Limb (tissue), 2 donors: ENCODE measurements at regions not wholly inside any gene's neighbourhood (a gene's known extent, or its start where the extent isn't known, plus 50 kb on each side); places are given as distances from the start of the nearest gene placed in this dataset.

Experiments used
- DNase-seq, 2 donors: peaks; one replicate each; pipeline ENCODE4 v3.0.0-alpha.2; 2016; ENCODE audit errors: extremely low spot score in 2 of 2

DNA sequence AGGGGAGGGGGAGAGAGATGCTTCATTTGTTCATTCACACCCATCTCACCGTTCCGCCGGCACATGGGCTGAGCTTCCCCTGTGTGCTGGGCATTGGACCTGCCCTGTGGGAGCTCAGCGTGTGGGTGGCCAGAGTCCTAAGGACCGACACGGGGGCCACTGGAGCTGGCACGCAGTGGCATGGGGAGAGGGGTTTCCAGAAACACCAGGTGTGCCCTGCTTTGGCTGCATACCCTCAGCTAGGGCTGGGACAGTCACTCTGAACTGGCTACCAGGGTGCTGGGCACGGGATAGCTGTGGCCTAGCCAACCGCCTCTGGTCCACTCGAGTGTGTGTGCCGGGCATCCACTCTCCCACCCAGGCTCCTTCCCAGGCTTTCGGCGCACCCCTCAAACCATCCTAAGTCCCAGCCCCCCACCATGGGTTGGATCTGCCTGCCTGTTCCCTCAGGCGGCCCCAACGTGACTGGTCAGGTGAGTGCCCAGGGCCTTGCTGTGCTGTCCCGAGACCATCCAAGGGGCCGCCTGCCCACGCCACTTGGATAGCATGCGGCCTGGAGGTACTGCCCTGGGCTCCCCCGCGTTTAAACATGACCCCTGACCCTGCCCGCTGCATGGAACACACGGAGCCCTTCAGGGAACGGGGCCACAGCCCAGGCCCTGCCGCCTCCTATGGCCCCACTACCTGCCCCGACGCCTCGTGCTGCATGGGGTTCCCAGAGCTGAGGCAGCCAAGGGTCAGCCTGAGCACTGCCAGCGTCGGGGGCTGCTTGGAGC lies 51.6 kb upstream of the LINC01488 start:
- no peak for DNase-seq

DNA sequence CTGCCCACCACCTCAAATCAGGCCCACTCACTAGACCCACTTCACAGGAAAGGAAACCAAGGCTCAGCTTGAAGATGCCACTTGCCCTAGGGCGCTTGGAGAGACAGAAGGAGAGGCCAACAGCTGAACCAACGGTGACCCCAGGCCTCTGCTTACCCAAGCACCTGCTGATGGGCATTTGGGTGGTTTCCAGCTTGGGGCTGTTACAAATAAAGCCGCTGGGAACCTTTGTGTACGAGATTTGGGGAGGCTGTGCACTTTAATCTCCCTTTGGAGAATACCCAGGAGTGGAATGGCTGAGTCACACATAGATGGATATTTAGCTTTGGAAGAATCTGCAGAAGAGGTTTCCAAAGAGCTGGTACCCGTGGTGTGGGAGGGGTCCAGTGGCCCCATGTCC lies 50.9 kb upstream of the LINC01488 start:
- DNase-seq, result no peak

DNA sequence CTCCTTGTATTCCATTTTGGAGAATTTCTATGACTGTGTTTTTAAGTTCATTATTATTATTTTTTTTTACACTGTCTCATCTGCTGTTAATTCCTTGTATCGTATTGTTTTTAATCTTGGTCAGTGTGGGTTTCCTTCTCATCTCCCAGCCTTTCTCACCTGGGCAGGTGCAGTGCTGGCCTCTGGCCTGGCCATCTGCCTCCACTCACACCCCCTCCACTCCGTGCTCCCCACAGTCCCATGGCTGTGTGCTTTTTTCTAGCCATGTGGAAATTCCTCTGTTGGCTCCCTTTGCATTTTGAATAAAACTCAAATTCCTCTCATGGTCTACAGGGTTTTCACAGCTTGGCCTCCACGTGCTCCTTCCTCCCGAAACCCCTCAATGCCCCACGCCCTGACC lies 50.3 kb upstream of the LINC01488 start:
- no peak for DNase-seq
